H1 (cell line): ENCODE measurements at regions not wholly inside any gene's neighbourhood (a gene's known extent, or its start where the extent isn't known, plus 50 kb on each side); places are given as distances from the start of the nearest gene placed in this dataset.

ENCODE experiments used
- CHD7 ChIP-seq: fragments of 300-600 bp; sonication (generic); IDR thresholded peaks from 2 replicates; pipeline ENCODE4 v1.7.1; 2012; ENCODE audit warnings: low read length, moderate library complexity, mild to moderate bottlenecking, inconsistent platforms; ENCODE audit not compliant: insufficient replicate concordance
- SIN3A ChIP-seq, 2 experiments: IDR thresholded peaks in 1 of 2; conservative IDR thresholded peaks in 1 of 2; 2 replicates each; pipeline ENCODE4 v1.6.1; 2011 to 2012; ENCODE audit warnings: low read length in 2 of 2, improper control_type of control experiment in 1 of 2, low read depth in 1 of 2, mild to moderate bottlenecking in 1 of 2
- TAF1 ChIP-seq: IDR thresholded peaks from 2 replicates; pipeline ENCODE4 v1.6.1; 2011; ENCODE audit warnings: mild to moderate bottlenecking, low read depth, low read length

- TF ChIP-seq CHD7: no peak
- TF ChIP-seq TAF1: no peak
- no peak for TF ChIP-seq SIN3A (conservative IDR thresholded peaks at IDR 0.05 in 1 of 2, IDR thresholded peaks at IDR 0.05 in 1 of 2; ENCODE audit: low read depth in 1 of 2, low read length in 2 of 2)
- TF ChIP-seq, all 59 proteins: peak for 0
These were observed 610.9 kb upstream of the SALL3 start (continued) for GRCh38 chr18:78368726-78369125.
